HG03460 (cell line): ENCODE measurements at regions not wholly inside any gene's neighbourhood (a gene's known extent, or its start where the extent isn't known, plus 50 kb on each side); places are given as distances from the start of the nearest gene placed in this dataset.

Experiments
- ATAC-seq: cut with Tn5 transposase; IDR thresholded peaks from one replicate; pipeline ENCODE4 v1.9.1; 2021; ENCODE audit not compliant: unreplicated experiment

DNA sequence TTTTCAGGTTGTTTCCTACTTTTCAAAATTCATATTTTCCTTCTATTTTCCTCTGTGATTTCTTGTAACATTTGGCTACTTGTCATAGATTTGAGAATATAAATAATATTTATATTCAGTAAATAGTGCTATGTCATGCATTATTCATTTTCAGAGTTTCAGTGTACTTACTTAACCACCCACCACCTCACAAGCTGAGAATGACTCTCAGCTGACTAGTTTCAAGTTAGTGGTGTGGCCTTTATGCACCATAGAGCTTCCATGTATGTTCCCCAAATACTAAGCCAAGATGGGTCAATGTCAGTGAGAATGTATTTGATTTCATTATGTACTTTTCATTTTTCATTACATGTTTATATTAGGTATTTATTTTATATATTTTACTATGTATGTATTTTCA is 56.9 kb upstream of the RGS1 start:
- no peak for ATAC-seq

DNA sequence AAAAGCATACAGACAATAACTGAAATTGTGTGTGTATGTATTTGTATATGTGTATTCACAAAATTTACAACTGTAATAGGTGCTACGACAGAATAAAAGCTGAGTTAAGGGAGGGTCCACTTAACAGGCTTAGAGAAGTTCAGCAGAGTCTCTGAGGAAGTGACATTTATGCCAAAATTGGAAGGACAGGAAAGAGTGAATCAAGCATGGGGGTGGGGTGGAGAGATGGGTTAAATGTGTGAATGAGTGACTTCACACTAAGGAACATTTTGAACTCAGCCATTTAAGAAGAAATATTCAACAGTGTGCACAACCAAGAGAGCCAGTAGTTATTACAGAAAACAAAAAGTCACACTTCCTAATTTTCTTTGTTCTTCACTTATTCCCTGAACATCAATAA is 53.8 kb upstream of the RGS1 start:
- no peak for ATAC-seq

DNA sequence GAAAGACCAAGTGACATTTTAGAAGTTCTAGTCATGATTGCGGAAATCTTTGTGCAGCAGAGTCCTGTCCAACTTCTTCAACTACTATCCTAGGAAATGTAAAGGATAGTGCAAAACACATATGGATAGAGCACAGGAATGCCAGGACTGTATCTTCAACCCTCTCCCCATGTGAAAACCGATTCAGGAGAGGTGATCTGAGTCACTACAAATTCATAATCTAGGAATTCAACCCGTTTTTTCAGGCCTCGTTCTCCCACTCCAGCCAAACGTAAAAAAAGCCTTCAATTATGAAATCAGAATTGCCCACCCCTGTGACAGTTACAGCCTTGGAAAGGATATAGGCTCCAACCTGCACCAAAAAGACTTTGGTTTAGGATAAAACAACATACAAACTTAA is 52.9 kb upstream of the RGS1 start:
- no peak for ATAC-seq

DNA sequence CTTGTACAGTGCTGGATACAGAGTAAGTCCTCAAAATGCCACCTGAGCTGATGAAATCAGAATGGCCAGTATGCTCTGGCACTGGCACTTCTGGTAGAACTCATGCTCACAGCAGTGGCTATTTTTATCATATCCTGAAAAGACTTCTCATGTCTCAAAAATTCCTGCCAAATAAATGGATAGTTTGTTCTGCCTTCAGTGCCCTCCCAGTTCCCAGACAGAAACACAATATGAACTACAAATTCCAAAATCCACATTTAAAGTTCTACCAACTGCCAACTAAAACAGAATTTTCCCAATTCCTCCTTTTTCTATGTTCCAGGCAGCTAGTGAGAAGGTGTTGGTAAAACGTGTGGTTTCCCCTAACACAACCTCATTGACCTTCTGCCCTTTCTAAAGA is 51.4 kb upstream of the RGS1 start:
- ATAC-seq, result no peak
